ENCODE measurements at regions not wholly inside any gene's neighbourhood (a gene's known extent, or its start where the extent isn't known, plus 50 kb on each side); places are given as distances from the start of the nearest gene placed in this dataset.

DNA sequence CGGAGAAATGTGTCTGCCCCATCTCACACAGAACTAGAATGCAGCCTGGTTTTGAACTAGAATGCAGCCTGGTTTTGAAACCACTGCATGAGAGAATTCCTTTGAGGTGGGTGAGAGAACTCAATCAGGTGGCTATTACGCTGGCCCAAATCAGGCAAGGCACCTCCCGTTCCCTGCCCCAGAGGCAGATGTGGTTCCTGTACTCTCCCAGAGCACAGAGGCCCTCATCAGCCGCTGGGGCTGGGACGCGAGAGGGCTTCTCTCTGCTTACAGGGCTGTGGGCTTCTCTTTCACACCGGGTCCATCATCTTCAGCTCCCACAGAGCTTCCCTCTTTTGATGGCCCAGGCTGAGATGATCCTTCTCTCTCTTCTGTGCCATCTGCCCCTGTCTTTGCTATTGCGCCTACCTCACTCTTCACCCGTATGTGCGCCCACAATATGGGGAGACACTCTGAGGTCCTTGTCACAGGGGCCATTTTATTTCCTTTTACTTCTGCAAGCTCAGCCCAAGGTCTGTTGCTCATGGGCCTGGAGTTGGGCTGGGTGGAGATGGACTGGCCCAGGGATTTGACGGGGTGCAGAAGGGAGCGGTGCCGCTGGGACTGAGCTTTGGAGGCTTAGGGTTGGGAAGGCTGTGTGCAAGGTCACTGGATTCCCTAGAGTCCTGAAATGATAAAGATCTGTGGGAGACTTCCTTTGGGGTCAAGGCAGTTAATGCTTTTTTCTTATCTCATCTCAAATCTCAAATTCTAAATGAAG lies 84.4 kb upstream of the HS6ST1 start:
- TF ChIP-seq, protein P1, sequence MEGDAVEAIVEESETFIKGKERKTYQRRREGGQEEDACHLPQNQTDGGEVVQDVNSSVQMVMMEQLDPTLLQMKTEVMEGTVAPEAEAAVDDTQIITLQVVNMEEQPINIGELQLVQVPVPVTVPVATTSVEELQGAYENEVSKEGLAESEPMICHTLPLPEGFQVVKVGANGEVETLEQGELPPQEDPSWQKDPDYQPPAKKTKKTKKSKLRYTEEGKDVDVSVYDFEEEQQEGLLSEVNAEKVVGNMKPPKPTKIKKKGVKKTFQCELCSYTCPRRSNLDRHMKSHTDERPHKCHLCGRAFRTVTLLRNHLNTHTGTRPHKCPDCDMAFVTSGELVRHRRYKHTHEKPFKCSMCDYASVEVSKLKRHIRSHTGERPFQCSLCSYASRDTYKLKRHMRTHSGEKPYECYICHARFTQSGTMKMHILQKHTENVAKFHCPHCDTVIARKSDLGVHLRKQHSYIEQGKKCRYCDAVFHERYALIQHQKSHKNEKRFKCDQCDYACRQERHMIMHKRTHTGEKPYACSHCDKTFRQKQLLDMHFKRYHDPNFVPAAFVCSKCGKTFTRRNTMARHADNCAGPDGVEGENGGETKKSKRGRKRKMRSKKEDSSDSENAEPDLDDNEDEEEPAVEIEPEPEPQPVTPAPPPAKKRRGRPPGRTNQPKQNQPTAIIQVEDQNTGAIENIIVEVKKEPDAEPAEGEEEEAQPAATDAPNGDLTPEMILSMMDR (conservative IDR thresholded peaks at IDR 0.05; ENCODE audit: low read depth, low read length), result no peak
- DNase-seq (ENCODE audit: low read depth), result no peak
- H3K4me3 ChIP-seq (ENCODE audit: low read depth, low read length), result no peak overlapping the region

DNA sequence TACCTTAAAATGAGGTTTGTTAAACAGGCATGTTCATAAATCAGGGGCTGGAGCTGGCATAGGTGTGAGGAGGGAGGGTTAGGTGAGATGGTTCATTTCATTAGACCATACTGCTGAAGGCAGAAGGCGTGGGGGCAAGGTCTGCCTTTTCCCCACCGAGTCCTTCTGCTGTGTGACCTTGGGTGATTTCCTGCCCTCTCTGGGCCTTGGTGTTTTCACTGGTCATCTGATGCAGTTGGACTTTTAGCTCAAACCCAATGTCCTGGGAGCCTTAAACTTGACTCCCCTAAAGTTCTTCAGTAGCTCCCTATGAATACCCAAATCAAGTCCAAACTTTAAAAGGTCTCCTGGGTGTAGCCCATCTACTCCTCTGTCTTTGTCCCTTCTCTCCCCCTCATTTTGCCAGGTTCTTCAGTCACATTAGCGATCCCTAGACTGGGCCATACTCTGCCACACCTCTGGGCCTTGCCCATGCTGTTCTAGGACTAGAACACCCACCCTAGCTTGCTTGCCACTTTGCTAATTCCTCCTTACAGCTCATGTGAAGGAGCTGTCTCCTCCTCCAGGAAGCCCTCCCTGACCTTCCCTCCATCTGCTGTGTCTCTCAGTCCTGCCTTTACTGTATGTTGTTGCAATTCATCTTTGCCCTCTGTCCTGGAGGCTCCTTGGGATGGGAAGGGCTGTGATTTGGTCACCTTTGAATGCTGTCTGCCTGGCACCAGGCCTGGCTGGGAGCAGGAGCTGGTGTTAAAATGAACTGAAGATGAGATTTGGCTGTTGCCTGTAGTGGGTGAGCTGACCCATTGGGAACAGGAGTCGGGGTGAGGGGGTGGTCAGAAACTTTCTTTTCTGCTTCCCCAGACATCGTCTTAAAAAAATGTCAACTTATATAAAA lies 85.4 kb upstream of the HS6ST1 start:
- no peak overlapping the region for H3K4me3 ChIP-seq (ENCODE audit: low read depth, low read length)
- TF ChIP-seq, protein P1 (conservative IDR thresholded peaks at IDR 0.05; ENCODE audit: low read depth, low read length), result no peak
- no peak for DNase-seq (ENCODE audit: low read depth)

DNA sequence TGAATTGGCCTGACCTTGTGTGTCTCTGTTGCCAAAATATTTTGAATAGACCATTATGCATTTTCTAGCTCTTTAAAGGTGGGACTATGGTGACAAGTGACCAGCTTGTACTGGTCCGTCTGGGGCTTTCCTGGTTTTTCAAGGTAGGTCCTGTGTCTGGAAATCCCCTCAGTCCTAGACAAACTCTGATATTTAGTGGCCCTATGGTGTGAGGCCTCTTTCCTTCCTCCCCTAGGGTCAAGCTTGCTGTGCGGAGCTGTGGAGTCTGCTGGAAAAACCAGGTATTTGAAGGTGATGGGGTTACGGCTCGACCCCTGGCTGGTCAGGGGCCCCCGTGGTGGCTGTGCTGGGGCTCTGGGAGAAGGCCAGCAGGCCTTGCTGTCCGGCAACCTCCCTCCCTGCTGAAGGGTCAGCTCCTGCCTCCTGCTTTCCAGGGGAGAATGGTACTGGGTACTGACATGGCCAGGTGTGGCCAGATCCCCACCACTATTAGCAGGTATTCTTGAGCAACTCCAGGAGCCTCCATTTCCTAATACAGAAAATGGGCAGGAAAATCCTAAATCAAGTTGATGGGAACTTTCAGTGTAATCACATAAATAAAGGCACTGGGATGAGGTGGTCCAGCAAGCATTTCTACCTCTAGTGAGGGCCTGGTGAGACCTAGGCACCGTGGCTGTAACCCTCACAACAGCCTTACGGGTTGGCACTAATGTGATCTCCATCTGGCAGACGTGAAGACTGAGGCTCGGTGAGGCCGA lies 86.2 kb upstream of the HS6ST1 start:
- DNase-seq (ENCODE audit: low read depth), result no peak
- TF ChIP-seq, protein P1 (conservative IDR thresholded peaks at IDR 0.05; ENCODE audit: low read depth, low read length), result no peak
- no peak overlapping the region for H3K4me3 ChIP-seq (ENCODE audit: low read depth, low read length)

DNA sequence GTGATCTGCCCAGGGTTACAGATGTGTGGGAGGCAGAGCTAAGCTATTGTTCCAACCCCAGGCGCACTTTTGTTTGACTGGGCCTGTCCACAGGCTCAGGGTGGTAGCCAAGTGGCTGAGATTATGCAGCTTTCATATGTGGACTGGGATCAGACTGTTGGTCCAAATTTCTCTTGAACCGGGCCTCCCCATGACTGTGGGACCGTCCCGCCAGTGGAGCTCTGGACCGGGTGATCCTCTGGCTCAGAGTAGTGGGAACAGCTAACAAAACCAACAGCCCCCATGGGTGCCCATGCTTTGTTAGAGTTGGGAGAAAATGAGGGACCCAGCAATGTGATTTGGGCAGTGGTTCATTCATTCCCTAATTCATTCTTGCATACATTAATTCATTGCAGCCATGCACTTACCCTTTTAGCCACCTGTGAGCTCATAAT lies 86.8 kb upstream of the HS6ST1 start:
- TF ChIP-seq, protein P1 (conservative IDR thresholded peaks at IDR 0.05; ENCODE audit: low read depth, low read length), result no peak
- H3K4me3 ChIP-seq (ENCODE audit: low read depth, low read length), result no peak overlapping the region
- no peak for DNase-seq (ENCODE audit: low read depth)

DNA sequence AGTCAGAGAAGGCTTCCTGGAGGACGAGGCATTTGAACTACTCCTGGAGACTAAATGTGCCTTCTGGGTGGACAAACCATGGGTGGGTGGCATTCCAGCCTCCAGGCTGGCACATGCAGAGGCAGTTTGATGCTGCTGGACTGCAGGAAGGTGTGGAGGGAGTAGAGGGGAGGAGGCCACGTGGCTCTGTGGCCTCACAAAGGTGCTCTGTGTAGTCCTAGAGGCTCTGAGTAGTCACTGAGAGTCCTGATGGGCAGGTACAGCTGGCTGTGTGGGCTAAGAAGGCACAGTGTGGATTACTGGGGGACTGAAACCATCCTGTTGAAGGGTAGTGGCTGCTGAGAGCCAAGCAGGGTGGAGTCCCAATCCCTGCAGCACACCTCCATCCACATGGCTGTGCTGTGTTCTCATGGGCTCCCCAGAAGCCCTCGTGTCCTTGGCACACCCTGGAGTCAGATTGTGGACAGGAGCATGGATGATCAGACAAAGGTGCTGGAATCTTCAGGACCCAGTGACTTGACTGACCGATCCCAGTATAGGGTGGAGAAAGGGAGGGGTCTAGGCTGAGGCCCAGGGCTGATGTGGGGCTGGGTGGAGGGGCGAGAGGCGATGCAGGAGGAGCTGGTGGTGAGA lies 87.4 kb upstream of the HS6ST1 start:
- no peak overlapping the region for H3K4me3 ChIP-seq (ENCODE audit: low read depth, low read length)
- TF ChIP-seq, protein P1 (conservative IDR thresholded peaks at IDR 0.05; ENCODE audit: low read depth, low read length), result no peak
- no peak for DNase-seq (ENCODE audit: low read depth)

DNA sequence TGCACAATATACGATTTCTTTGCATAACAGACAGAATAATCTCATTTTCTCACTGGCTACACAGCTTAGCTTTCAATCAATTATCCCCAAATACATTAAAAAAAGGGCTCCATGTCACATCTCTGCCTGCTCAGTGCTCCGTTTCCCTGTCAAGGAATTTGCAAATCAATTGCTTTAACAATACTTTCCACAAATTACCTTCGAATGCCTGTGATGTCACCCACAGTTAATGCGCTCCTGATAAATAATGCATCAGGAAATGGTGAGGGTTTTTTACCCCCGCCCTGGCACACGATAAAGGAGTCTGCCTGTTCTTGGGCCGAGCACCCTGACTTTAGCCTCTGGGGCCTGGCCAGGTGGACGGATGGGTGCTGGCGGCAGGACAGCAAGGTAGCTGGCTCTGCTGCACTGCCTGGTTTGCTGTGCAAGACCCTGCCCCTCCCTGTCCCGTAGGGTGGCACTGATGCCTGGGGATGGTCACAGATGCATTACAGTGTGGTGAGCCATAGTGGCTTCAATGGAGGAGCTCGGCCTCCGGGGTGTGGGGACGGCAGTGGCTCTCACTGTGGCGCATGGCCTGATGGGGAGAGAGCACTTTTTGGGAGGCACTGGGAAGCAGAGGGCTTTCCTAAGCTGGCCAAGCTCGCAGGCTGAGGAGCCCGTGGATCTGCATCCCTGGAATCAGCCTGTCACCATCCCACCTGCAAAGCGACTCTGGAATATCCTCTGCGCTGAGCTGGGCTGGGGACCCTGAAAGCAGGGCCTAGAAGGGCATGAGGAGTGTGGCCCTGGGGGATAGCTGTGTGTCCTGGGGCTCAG lies 88.3 kb upstream of the HS6ST1 start:
- no peak for DNase-seq (ENCODE audit: low read depth)
- TF ChIP-seq, protein P1 (conservative IDR thresholded peaks at IDR 0.05; ENCODE audit: low read depth, low read length), result no peak

More for the DNA sequence above, 88.3 kb upstream of the HS6ST1 start:
- no peak overlapping the region for H3K4me3 ChIP-seq (ENCODE audit: low read depth, low read length)

Measured in choroid plexus epithelial cell (primary cell).